ENCODE measurements at regions not wholly inside any gene's neighbourhood (a gene's known extent, or its start where the extent isn't known, plus 50 kb on each side); places are given as distances from the start of the nearest gene placed in this dataset.

GRCh38 chr1:163796394-163796821 is 474.7 kb downstream of the NUF2 start:
- TF ChIP-seq MYC (IDR thresholded peaks at IDR 0.05; ENCODE audit: low read depth, low read length) (no peak), MYC (CRISPR knock-in tag; IDR thresholded peaks at IDR 0.05; ENCODE audit: borderline replicate concordance, low read depth) (no peak), STAG1 (CRISPR knock-in tag; IDR thresholded peaks at IDR 0.05; ENCODE audit: borderline replicate concordance) (no peak), FOXJ3 (CRISPR knock-in tag; IDR thresholded peaks at IDR 0.05) (no peak), CBX3 (IDR thresholded peaks at IDR 0.05; ENCODE audit: borderline replicate concordance in 1 of 2, low read length in 2 of 2) (no peak), SMC3 (conservative IDR thresholded peaks at IDR 0.05; ENCODE audit: insufficient read depth, low read depth, low read length) (no peak), YY1 (IDR thresholded peaks at IDR 0.05; ENCODE audit: borderline replicate concordance in 1 of 3, control insufficient read depth in 1 of 3, extremely low read depth in 1 of 3, insufficient read depth in 3 of 3, insufficient read length in 1 of 3, insufficient replicate concordance in 2 of 3, low read depth in 1 of 3, low read length in 2 of 3) (no peak), ZNF76 (CRISPR knock-in tag; IDR thresholded peaks at IDR 0.05; ENCODE audit: borderline replicate concordance) (no peak), NFYB (IDR thresholded peaks at IDR 0.05; ENCODE audit: extremely low read depth, insufficient read length) (no peak), FOXM1 (IDR thresholded peaks at IDR 0.05; ENCODE audit: low read depth) (no peak), FOXM1 (CRISPR knock-in tag; IDR thresholded peaks at IDR 0.05; ENCODE audit: low read depth) (no peak), ETV6 (IDR thresholded peaks at IDR 0.05; ENCODE audit: borderline replicate concordance in 1 of 2, low read depth in 2 of 2, low read length in 1 of 2) (no peak), ETV6 (CRISPR knock-in tag; IDR thresholded peaks at IDR 0.05; ENCODE audit: borderline replicate concordance) (no peak), NFE2L1 (tag; IDR thresholded peaks at IDR 0.05; ENCODE audit: borderline replicate concordance, low read depth) (no peak)
- TF ChIP-seq, protein P1, sequence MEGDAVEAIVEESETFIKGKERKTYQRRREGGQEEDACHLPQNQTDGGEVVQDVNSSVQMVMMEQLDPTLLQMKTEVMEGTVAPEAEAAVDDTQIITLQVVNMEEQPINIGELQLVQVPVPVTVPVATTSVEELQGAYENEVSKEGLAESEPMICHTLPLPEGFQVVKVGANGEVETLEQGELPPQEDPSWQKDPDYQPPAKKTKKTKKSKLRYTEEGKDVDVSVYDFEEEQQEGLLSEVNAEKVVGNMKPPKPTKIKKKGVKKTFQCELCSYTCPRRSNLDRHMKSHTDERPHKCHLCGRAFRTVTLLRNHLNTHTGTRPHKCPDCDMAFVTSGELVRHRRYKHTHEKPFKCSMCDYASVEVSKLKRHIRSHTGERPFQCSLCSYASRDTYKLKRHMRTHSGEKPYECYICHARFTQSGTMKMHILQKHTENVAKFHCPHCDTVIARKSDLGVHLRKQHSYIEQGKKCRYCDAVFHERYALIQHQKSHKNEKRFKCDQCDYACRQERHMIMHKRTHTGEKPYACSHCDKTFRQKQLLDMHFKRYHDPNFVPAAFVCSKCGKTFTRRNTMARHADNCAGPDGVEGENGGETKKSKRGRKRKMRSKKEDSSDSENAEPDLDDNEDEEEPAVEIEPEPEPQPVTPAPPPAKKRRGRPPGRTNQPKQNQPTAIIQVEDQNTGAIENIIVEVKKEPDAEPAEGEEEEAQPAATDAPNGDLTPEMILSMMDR (IDR thresholded peaks at IDR 0.05 in 2 of 3, conservative IDR thresholded peaks at IDR 0.05 in 1 of 3; ENCODE audit: insufficient read depth in 2 of 3, low read depth in 1 of 3, low read length in 3 of 3) = no peak
- TF ChIP-seq, protein P2, sequence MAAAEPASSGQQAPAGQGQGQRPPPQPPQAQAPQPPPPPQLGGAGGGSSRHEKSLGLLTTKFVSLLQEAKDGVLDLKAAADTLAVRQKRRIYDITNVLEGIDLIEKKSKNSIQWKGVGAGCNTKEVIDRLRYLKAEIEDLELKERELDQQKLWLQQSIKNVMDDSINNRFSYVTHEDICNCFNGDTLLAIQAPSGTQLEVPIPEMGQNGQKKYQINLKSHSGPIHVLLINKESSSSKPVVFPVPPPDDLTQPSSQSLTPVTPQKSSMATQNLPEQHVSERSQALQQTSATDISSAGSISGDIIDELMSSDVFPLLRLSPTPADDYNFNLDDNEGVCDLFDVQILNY (CRISPR knock-in tag; IDR thresholded peaks at IDR 0.05) = no peak

All from K562 (cell line).